SK-N-SH treated with all-trans-retinoic acid at 6 μM for 48 hours (cell line): ENCODE measurements at regions not wholly inside any gene's neighbourhood (a gene's known extent, or its start where the extent isn't known, plus 50 kb on each side); places are given as distances from the start of the nearest gene placed in this dataset.
"Not testable (repeated sequence)": the region's sequence is repeated elsewhere in the genome, so short reads cannot be mapped to it uniquely, and the experiment has no call there.

Experiments used
- ATAC-seq: fragments of 200-7000 bp; cut with Tn5 transposase; 3 replicates; pipeline ENCODE4 v1.9.1; 2020; ENCODE audit warnings: mild to moderate bottlenecking, moderate library complexity
- ARNTL ChIP-seq: fragments of 450-650 bp; formaldehyde crosslinking; IDR thresholded peaks from 2 replicates; pipeline ENCODE4 v1.5.0; 2020; ENCODE audit warnings: low read depth, mild to moderate bottlenecking, moderate library complexity, borderline replicate concordance
- BACH2 ChIP-seq: fragments of 250-450 bp; sonication (Bioruptor Pico); IDR thresholded peaks from 2 replicates; pipeline ENCODE4 v1.9.0; 2021; ENCODE audit warnings: mild to moderate bottlenecking, borderline replicate concordance
- CREB5 ChIP-seq: fragments of 250-450 bp; sonication (Bioruptor Pico); IDR thresholded peaks from 2 replicates; pipeline ENCODE4 v1.5.1; 2020; ENCODE audit warnings: low read depth, mild to moderate bottlenecking, moderate library complexity
- CSDC2 ChIP-seq: fragments of 250-450 bp; sonication (Bioruptor Pico); IDR thresholded peaks from 2 replicates; pipeline ENCODE4 v1.5.0; 2020; ENCODE audit warnings: mild to moderate bottlenecking, moderate library complexity
- CSRNP3 ChIP-seq: fragments of 250-450 bp; sonication (Bioruptor Pico); IDR thresholded peaks from 2 replicates; pipeline ENCODE4 v1.5.1; 2021; ENCODE audit warnings: mild to moderate bottlenecking, moderate library complexity
- ESRRG ChIP-seq: fragments of 250-450 bp; sonication (Bioruptor Pico); IDR thresholded peaks from 2 replicates; pipeline ENCODE4 v1.6.1; 2021; ENCODE audit warnings: mild to moderate bottlenecking
- GLIS3 ChIP-seq: fragments of 250-450 bp; sonication (Bioruptor Pico); IDR thresholded peaks from 2 replicates; pipeline ENCODE4 v1.5.0; 2020; ENCODE audit warnings: mild to moderate bottlenecking, moderate library complexity
- ISL1 ChIP-seq: fragments of 250-450 bp; sonication (Bioruptor Pico); IDR thresholded peaks from 2 replicates; pipeline ENCODE4 v2.1.2; 2022; ENCODE audit warnings: mild to moderate bottlenecking, moderate library complexity
- OSR1 ChIP-seq: fragments of 250-450 bp; sonication (Bioruptor Pico); IDR thresholded peaks from 2 replicates; pipeline ENCODE4 v1.8.0; 2022; ENCODE audit warnings: moderate library complexity, mild to moderate bottlenecking, inconsistent platforms
- RARB ChIP-seq: fragments of 250-450 bp; sonication (Bioruptor Pico); IDR thresholded peaks from 2 replicates; pipeline ENCODE4 v1.8.0; 2021; ENCODE audit warnings: mild to moderate bottlenecking, moderate library complexity
- SNAI2 ChIP-seq: fragments of 250-450 bp; sonication (Bioruptor Pico); IDR thresholded peaks from 2 replicates; pipeline ENCODE4 v1.5.0; 2020; ENCODE audit warnings: mild to moderate bottlenecking, moderate library complexity
- TCF4 ChIP-seq: fragments of 250-450 bp; sonication (Bioruptor Pico); IDR thresholded peaks from 2 replicates; pipeline ENCODE4 v1.8.0; 2021; ENCODE audit warnings: mild to moderate bottlenecking, moderate library complexity, borderline replicate concordance
- TOX ChIP-seq: fragments of 250-450 bp; sonication (Bioruptor Pico); IDR thresholded peaks from 2 replicates; pipeline ENCODE4 v1.8.0; 2021; ENCODE audit warnings: mild to moderate bottlenecking, moderate library complexity, borderline replicate concordance
- TSHZ2 ChIP-seq: fragments of 250-450 bp; sonication (Bioruptor Pico); IDR thresholded peaks from 2 replicates; pipeline ENCODE4 v1.5.0; 2020; ENCODE audit warnings: mild to moderate bottlenecking, moderate library complexity
- ZFP3 ChIP-seq: fragments of 250-450 bp; sonication (Bioruptor Pico); IDR thresholded peaks from 2 replicates; pipeline ENCODE4 v1.5.0; 2020; ENCODE audit warnings: mild to moderate bottlenecking, moderate library complexity
- ZFP30 ChIP-seq: fragments of 450-650 bp; formaldehyde crosslinking; IDR thresholded peaks from 2 replicates; pipeline ENCODE4 v1.5.0; 2022; ENCODE audit warnings: mild to moderate bottlenecking, moderate library complexity
- ZNF565 ChIP-seq: fragments of 450-650 bp; formaldehyde crosslinking; conservative IDR thresholded peaks from 2 replicates; pipeline ENCODE4 v1.5.0; 2020; ENCODE audit warnings: low read depth, mild to moderate bottlenecking, moderate library complexity
- ZNF70 ChIP-seq: fragments of 450-650 bp; formaldehyde crosslinking; IDR thresholded peaks from 2 replicates; pipeline ENCODE4 v1.5.0; 2020; ENCODE audit warnings: mild to moderate bottlenecking, moderate library complexity
- ZNF8 ChIP-seq: fragments of 450-650 bp; formaldehyde crosslinking; IDR thresholded peaks from 2 replicates; pipeline ENCODE4 v1.5.0; 2020; ENCODE audit warnings: mild to moderate bottlenecking, moderate library complexity
- TF ChIP-seq, protein P1 (sequence below): fragments of 250-450 bp; sonication (Bioruptor Pico); IDR thresholded peaks from 2 replicates; pipeline ENCODE4 v1.8.0; 2020; ENCODE audit warnings: mild to moderate bottlenecking, moderate library complexity, borderline replicate concordance

- no peak for TF ChIP-seq SNAI2
These were observed 1081.7 kb upstream of the EDIL3 start for GRCh38 chr5:85466423-85466822.

GRCh38 chr5:85472749-85473148 lies 1088.1 kb upstream of the EDIL3 start:
- TF ChIP-seq TCF4 (CRISPR knock-in tag) (no peak), ZFP30 (CRISPR knock-in tag) (no peak), TSHZ2 (CRISPR knock-in tag) (no peak), CSRNP3 (CRISPR knock-in tag) (no peak), ARNTL (CRISPR knock-in tag) (no peak), BACH2 (CRISPR knock-in tag) (no peak), ISL1 (no peak), RARB (CRISPR knock-in tag) (no peak), CSDC2 (CRISPR knock-in tag) (no peak), OSR1 (CRISPR knock-in tag) (no peak), TOX (CRISPR knock-in tag) (no peak), ZNF8 (no peak), ZNF70 (CRISPR knock-in tag) (no peak), SNAI2 (no peak)
- ATAC-seq = no peak

More at GRCh38 chr5:85466423-85466822, 1081.7 kb upstream of the EDIL3 start:
- ATAC-seq = no peak

DNA sequence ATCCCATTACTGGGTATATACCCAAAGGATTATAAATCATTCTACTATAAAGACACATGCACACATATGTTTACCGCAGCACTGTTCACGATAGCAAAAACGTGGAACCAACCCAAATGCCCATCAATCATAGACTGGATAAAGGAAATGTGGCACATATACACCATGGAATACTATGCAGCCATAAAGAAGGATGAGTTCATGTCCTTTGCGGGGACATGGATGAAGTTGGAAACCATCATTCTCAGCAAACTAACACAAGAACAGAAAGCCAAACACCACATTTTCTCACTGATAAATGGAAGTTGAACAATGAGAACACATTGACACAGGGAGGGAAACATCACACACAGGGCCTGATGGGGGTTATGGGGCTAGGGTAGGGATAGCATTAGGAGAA lies 1090.5 kb upstream of the EDIL3 start:
- ATAC-seq = not testable (repeated sequence)

GRCh38 chr5:85476617-85477016 lies 1091.9 kb upstream of the EDIL3 start:
- TF ChIP-seq ZNF8 (no peak), ZFP30 (CRISPR knock-in tag) (no peak)
- ATAC-seq = no peak

DNA sequence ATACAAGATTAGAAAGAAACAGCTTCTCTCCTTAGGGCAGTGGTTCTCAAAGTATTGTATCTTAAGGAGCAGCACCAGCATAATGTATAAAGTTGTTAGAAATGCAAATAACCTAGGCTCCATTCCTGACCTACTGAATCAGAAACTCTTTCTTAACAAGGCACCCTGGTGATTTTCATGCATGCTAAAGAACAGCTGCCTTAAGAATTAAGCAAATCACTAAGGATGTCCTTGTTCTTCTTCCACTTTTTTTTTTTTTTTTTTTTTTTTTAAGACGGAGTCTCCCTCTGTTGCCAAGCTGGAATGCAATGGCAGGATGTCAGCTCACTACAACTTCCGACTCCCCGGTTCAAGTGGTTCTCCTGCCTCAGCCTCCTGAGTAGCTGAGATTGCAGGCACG lies 1095.2 kb upstream of the EDIL3 start:
- ATAC-seq = no peak
- TF ChIP-seq, protein P1, sequence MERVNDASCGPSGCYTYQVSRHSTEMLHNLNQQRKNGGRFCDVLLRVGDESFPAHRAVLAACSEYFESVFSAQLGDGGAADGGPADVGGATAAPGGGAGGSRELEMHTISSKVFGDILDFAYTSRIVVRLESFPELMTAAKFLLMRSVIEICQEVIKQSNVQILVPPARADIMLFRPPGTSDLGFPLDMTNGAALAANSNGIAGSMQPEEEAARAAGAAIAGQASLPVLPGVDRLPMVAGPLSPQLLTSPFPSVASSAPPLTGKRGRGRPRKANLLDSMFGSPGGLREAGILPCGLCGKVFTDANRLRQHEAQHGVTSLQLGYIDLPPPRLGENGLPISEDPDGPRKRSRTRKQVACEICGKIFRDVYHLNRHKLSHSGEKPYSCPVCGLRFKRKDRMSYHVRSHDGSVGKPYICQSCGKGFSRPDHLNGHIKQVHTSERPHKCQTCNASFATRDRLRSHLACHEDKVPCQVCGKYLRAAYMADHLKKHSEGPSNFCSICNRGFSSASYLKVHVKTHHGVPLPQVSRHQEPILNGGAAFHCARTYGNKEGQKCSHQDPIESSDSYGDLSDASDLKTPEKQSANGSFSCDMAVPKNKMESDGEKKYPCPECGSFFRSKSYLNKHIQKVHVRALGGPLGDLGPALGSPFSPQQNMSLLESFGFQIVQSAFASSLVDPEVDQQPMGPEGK (CRISPR knock-in tag) = no peak
- TF ChIP-seq GLIS3 = no peak
- no peak for TF ChIP-seq CSDC2 (CRISPR knock-in tag)
- no peak for TF ChIP-seq ARNTL (CRISPR knock-in tag)
- no peak for TF ChIP-seq BACH2 (CRISPR knock-in tag)
- TF ChIP-seq RARB (CRISPR knock-in tag) = no peak
- no peak for TF ChIP-seq ZNF70 (CRISPR knock-in tag)
- no peak for TF ChIP-seq TCF4 (CRISPR knock-in tag)
- TF ChIP-seq ESRRG (CRISPR knock-in tag) = no peak
- no peak for TF ChIP-seq TOX (CRISPR knock-in tag)
- no peak for TF ChIP-seq ISL1
- no peak for TF ChIP-seq ZNF8
- no peak for TF ChIP-seq CREB5 (CRISPR knock-in tag)
- TF ChIP-seq ZFP30 (CRISPR knock-in tag) = no peak
- TF ChIP-seq ZFP3 (CRISPR knock-in tag) = no peak
- TF ChIP-seq ZNF565 (CRISPR knock-in tag) = no peak
- no peak for TF ChIP-seq TSHZ2 (CRISPR knock-in tag)
- no peak for TF ChIP-seq CSRNP3 (CRISPR knock-in tag)
